VCaP (cell line): ENCODE measurements at regions not wholly inside any gene's neighbourhood (a gene's known extent, or its start where the extent isn't known, plus 50 kb on each side); places are given as distances from the start of the nearest gene placed in this dataset.

ENCODE experiments used
- H3K27ac ChIP-seq: fragments of 450-650 bp; 2 replicates; pipeline ENCODE4 v1.5.1; 2017
- CTCF ChIP-seq: fragments of 450-650 bp; conservative IDR thresholded peaks from 2 replicates; pipeline ENCODE4 v1.5.1; 2017; ENCODE audit warnings: mild to moderate bottlenecking, moderate library complexity

- TF ChIP-seq CTCF, result no peak
- no peak overlapping the region for H3K27ac ChIP-seq
Observed at GRCh38 chr4:54373718-54374210, 144.7 kb downstream of the PDGFRA start.

- TF ChIP-seq CTCF, result no peak
- H3K27ac ChIP-seq, result no peak overlapping the region
Observed at GRCh38 chr4:54378461-54378860, 149.4 kb downstream of the PDGFRA start.

GRCh38 chr4:54384152-54384551, 155.1 kb downstream of the PDGFRA start:
- H3K27ac ChIP-seq, result no peak overlapping the region
- no peak for TF ChIP-seq CTCF

GRCh38 chr4:54384563-54384962, 155.5 kb downstream of the PDGFRA start:
- peak; percentile 77 for TF ChIP-seq CTCF
- H3K27ac ChIP-seq, result no peak overlapping the region

- TF ChIP-seq CTCF, result no peak
- H3K27ac ChIP-seq, result no peak overlapping the region
Observed at GRCh38 chr4:54386042-54386669, 157.1 kb downstream of the PDGFRA start.

GRCh38 chr4:54386693-54387092, 157.6 kb downstream of the PDGFRA start:
- no peak overlapping the region for H3K27ac ChIP-seq
- TF ChIP-seq CTCF, result no peak

- no peak for TF ChIP-seq CTCF
- no peak overlapping the region for H3K27ac ChIP-seq
Observed at GRCh38 chr4:54390670-54391069, 161.6 kb downstream of the PDGFRA start.
